GM19438 (cell line): ENCODE measurements at regions not wholly inside any gene's neighbourhood (a gene's known extent, or its start where the extent isn't known, plus 50 kb on each side); places are given as distances from the start of the nearest gene placed in this dataset.
"Not testable (repeated sequence)": the region's sequence is repeated elsewhere in the genome, so short reads cannot be mapped to it uniquely, and the experiment has no call there.

Experiments
- ATAC-seq: cut with Tn5 transposase; IDR thresholded peaks from one replicate; pipeline ENCODE4 v1.9.1; 2021; ENCODE audit warnings: low read depth; ENCODE audit not compliant: unreplicated experiment

DNA sequence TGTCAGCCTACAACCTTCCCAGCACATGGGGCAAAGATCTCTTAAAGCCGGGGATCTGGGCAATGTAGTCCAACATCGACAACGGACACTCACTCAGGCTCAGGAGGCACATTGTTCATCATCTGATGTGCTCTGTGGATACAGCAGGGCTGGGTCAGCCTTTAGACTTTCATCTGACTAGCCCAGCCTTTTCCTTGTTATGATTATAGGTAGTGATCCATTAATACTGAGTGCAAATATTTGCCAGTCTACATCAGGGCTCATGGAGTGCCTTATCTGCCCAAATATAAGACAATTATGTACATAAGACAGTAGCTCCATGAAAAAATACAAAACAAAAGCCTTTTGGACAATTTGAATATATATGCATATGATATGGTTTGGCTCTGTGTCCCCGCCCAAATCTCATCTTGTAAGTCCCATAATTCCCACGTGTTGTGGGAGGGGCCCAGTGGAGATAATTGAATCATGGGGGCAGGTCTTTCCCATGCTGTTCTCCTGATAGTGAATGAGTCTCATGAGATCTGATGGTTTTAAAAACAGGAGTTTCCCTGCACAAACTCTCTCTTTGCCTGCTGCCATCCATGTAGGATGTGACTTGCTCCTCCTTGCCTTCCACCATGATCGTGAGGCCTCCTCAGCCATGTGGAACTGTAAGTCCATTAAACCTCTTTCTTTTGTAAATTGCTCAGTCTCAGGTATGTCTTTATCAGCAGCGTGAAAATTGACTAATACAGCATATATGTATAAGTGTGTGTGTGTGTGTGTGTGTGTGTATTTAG, 248.5 kb upstream of the FOXN3 start:
- ATAC-seq = not testable (repeated sequence)

DNA sequence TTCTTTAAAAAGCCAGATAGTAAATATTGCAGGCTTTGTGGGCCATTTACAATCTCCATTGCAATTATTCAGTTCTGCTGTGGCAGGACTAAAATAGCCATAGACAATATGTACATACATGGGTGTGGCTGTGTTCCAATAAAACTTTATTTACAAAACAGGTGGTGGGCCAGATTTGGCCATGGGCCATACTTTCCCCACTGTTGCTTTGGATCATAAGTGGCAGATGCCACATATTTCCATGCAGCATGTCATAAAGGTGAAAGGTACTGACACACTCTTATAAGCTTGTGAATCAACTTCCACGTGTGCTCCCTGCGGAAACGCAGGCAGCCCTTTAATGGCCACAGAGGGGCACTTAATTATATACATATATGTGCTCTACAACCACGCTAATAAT, 244.4 kb upstream of the FOXN3 start:
- ATAC-seq = no peak

DNA sequence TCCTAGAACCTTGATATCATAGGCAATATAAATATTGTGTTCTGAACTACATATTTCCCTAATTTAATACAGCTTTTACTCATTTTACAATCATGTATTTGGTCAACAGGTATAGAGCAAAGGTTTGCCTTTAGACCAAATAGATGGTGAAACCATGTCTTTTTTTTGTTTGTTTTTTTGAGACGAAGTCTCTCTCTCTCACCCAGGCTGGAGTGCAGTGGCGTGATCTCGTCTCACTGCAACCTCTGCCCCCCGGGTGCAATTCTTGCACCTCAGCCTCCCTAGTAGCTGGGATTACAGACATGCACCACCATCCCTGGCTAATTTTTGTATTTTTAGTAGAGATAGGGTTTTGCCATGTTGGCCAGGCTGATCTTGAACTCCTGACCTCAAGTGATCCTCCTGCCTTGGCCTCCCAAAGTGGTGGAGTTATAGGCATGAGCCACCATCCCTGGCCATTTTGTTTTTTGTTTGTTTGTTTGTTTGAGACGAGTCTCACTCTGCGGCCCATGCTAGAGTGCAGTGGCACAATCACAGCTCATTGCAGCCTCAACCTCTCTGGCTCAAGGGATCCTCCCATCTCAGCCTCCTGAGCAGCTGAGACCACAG, 243.7 kb upstream of the FOXN3 start:
- ATAC-seq = not testable (repeated sequence)

DNA sequence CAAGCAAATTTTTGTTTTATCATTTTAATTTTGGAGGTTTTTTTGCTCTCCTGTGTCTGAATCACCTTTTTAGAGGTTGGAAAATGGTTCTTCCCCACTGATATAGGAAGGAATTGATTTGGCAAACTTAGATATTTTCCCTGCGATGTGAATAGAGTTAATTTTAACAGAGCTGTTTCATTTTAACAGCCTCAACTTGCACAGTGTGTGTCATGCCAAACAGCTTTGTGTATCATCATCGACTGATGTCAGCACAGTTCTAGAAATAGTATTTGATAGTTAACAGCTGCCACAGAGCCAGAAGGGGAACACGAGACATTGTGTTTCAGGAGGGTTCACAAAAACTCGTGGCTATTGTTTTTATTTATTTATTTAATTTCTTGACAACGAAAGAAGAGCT, 243.1 kb upstream of the FOXN3 start:
- no peak for ATAC-seq

DNA sequence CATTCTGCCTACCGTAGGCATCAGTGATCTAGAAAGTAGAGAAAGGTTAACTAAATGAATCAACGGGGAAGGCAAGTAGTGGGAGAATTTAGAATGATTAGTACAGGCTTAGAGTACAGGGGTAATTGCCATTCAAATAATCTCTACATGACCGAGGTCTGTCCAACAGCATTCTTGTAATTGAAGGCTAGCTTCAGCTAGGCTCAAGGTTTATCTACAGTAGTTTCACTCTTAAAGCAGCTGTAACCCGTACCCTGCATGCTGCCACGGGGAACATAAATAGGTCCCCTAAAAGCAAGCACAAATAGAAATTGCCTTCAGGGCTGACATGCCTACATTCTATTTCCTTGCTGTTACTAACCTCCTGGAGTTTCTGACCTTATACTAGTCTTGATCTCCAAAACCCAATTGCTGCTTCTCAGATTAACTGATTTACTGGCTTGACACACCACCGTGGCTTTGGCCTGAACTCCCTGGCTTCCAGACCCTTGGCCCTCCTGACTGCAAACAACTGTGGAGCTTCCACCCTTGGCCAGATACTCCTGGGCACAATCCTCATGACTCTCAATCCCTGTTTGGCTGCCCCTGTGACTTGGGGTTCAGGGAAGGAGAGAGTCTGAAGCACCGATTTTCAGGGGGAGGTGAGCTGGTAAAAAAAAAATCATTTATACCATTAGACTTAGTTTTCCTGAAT, 242.1 kb upstream of the FOXN3 start:
- no peak for ATAC-seq

DNA sequence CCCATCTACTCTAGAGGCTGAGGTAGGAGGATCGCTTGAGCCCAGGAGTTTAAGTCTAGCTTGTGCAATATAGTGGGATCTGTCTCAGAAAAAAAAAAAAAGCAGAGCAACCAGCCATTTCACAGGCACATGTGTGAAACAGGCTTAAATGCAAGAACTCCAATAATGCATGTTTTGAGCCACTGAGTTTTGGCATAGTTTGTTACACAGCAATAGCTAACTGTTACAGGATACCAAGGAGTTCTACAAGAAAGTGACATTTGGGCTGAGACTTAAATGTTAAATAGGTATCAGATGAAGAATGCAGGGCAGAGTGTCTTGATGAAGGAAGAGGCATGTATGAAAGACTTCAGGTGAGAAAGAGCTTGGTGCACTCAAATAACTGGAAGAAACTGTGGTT, 240.0 kb upstream of the FOXN3 start:
- no peak for ATAC-seq

DNA sequence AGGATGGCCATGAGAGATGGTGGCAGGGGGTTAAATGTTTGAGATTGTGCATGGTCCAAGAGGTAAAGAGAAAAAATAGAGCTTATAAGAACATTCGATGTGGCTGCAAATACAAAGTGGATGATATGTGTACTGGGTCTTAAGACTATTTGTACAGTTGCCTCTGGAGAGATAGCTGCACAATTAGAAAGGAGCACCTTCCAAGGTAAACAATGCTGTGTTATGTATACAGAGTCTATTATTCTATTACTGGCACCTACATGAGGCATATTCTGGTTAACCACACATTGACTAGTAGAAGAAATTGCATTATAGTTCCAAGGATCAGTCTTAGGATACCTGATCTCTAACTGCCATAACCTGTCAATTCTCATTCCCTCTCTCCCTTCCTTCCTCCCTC, 238.0 kb upstream of the FOXN3 start:
- no peak for ATAC-seq

DNA sequence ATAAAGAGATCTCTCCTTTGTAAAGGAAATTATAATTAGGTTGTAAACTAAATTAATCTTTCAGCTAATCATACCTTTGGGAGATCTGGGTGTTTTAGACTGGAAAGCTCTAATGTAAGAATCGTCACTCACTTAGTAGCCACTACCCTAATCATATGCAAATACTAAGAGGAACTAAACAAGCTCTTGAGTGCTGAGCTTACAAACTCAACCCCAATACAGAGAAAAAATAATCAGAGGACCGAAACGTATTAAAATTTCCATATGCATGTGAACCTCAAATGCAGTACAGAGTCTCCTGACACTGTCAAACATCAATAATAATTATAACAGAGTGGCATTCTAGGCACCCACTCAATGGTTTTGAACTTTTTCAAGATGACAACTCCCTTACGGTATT, 235.3 kb upstream of the FOXN3 start:
- no peak for ATAC-seq

DNA sequence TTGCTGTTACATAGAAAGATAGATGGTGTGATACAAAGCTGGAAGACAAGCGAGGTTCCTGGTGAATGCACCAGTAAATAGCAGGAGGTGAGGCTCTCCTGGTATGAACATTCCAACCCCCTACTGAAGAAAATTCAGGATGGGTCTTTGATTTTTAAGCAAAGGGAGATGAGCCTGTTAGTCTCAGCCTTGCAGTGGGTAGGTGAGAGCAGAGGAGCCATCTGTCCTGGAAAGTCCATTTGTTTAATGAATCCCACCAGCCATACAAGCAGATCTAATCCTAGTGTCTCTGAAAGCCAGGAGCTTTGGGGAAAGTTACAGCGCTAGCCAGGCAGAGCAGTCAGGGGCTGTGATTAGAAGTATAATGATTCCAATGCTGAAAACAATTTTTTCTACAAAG, 234.8 kb upstream of the FOXN3 start:
- ATAC-seq = no peak

DNA sequence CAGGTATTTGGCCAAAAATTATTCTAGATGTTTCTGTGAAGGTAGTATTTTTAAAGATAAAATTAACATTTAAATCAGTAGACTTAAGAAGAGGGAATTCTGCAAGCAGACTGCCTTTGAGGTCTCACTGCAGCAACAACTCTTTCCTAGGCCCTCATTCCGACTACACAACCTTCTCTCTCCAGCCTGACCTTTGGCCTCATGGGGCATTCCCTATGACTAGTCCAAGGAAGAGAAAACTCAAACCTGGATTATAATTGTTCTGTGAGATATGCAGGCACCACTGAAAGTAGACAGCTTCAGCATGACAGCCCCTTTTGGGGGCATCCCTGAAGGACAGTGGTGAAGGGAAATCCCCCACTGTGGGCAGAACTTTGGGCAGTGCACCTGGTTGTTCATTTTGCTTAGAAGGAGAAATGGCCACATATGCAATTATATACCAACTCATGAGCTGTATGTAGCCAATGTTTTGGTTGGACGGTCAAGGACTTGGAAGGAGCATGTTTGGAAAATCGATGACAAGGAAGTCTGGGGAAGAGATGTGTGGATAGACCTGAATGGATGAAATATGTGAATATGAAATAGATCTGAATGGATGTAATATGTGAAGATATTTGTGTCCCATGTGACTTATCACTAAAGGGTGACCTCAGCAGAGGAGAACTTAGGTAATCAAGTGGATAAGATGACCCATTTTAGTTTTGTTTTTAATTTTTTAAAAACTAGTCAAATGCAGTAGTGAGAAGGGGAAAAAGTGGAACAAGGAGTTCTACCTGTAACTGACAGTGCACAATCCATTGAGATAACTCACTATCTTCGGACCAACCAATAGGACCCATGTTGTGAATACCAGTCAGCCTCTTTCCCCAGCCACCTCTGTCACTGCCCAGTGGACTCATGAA, 233.3 kb upstream of the FOXN3 start:
- ATAC-seq = no peak

DNA sequence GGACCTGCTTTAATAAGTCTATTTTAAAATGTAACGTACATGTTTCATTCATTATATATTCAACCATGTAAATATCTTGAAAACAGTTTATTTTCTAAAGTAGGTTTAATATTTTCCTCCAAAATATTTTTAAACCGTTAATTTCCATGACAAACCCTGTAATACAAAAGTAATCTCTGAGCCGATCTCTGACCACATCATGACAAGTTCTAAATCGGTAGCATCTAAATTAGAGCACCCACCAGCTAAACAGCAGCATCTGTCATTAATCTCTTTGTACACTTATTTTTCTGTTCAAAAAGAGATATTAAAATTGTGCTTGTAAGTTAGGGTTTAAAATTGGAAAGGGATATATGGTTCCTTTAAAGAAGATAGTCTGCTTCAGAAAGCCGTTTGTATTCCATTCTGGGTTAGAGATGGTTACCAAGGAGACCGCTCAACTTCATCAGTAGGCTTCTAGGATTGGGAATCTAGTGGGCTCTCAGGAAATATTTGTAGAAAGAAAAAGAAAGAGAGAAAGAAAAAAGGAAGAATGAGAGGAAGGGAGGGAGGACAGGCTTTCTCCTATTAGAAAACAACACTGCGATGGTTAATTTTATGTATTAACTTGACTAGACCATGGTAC, 232.5 kb upstream of the FOXN3 start:
- no peak for ATAC-seq

DNA sequence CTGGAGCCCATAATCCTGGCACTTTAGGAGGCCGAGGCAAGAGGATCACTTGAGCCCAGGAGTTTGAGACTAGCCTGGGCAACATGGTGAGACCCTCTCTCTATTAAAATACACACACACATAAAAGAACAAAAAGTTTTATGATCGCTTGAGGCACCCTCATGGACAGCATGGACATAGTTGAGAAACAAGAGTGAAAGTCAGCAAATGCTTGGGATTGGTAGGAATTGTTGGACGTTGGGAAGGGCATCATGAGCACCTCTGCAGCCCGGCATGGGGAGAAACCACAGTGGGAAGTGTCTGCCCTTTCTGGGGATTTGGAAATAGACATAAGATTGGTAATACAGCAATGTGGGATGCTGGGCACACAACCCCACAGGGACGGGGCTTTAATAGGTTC, 231.9 kb upstream of the FOXN3 start:
- ATAC-seq = no peak

DNA sequence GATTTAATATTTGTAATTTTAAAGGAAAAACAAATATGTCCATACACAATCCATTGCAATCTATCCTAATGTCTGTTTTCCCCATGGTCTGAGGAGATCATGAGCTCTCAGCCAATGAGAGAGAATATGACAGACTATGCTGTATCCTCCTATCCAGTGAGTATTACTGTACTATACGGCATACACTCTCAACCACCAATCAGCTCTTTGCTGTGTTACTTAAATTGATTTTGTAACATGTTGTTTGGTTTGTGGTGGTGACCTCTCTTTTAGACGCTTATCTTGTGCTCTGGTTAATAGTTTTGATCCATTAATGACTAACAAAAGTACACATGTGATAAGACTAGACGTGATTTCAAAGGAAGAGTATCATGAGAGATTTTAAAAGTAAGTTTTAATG, 231.5 kb upstream of the FOXN3 start:
- ATAC-seq = no peak

DNA sequence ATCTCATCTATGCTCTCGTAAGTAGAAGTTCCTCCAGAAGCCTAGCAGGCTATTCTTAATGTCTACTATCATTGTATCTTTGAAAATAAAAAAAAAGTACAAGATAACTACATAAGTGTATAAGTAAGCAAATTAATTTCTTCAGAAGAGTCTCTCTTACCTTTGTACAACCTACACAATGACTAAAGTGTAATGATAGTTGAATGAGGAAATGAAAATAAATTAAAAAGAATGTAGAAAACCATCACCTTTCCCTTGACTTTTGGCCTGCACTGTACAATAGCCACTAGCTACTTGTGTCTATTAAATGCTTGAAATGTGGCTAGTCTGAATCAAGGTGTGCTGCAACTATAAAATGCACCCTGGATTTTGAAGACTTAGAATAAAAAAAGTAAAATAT, 229.9 kb upstream of the FOXN3 start:
- ATAC-seq = no peak

DNA sequence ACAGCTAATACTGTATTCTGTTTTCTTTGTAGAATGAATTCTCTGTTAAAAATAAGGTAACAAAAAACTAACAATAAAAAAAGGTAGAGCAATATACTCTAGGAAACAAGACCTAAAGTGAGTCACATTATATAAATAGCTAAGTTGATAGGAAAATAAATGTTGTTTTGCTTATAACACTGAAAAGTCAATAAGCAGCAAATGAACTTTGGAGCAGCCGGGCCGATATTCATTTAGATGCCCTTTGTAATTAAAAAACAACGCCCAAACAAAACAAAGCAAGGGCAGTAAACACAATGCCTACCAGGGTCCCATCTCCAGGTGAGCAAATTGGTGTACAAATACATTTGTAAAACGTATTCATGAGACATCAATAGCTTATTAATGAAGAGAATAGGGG, 227.6 kb upstream of the FOXN3 start:
- ATAC-seq = no peak

DNA sequence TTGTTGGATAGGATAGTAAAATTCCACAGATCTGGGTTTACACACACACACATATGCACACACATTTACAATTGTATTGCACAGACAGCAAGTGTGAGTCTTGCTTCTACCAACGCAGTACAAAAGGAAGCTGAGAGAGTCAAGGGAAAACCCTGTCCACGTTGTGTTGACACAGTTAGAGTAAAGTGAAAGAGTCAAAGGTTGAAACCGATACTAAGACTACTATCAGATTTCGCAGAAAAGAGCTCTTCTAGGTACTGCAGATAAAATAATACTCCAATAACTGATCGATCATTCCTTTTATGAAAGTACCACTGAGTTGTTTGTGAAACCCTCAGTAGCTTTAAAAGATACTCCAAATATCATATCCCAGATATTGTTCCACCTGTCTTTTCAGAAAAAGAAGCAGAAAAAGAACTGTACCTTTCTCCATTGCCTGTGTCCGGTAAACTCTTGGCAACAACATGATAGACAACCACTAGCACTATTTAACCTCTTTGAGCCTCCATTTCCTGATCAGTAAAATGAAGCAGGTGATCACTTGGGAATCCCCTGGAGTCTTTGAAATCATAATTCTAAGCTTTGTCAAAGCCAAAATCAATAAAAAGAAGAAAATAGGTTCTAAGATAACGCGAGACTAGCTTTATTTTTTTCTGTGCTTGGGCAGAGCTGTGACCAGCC, 224.6 kb upstream of the FOXN3 start:
- peak; percentile 100 for ATAC-seq

DNA sequence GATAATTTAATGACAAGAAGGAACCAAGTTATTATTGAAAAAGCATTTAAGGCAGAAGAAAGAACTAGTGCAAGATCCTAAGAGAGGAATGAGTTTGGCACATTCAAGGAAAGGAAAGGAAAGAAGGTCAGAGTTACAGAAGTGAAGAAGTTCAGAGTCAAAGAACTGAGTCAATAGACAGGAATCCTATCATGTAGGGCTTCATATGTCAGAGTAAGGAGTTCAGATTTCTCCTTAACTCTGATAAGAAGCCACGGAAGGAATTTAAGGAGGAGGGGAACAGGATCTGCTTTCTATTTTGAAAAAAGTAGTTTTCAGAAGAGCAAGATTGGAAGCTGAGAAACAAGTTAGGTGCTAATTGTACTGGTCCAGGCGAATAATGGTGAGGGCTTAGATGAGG, 223.1 kb upstream of the FOXN3 start:
- ATAC-seq = no peak

DNA sequence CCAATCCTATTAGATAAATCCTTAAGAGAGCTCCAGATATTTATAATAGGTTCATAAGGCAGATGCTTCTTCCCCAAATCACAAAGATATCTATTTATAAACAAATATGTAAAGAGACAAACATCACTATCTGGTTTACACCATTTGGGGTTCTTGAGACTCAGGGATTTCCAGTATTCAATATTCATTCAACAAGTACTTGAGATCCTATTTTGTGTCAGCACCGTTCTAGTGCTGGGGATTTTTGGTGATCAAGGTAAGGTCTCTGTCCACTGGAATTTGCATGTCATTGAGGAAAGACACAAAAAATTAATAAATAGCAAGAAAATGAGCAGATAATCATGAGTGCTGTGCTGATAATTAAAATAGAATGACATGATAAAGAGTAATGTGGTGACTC, 222.7 kb upstream of the FOXN3 start:
- no peak for ATAC-seq

DNA sequence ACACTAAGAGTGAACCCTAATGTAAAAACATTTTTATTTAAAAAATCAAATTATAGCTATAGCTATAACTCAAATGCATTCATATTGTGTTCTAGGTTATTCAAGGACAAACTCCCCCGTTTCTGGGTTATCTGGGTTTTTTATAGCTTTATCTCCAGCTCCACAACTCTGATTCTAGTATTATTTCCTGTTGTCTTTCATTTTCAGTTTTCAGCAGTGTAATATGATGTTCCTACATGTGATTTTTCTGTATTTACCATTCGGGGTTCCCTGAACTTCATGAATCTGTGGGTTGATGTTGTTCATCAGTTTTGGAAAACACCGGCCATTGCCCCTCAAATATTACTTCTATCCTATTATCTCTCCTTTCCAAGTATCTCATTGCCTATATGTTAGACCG, 221.9 kb upstream of the FOXN3 start:
- no peak for ATAC-seq

DNA sequence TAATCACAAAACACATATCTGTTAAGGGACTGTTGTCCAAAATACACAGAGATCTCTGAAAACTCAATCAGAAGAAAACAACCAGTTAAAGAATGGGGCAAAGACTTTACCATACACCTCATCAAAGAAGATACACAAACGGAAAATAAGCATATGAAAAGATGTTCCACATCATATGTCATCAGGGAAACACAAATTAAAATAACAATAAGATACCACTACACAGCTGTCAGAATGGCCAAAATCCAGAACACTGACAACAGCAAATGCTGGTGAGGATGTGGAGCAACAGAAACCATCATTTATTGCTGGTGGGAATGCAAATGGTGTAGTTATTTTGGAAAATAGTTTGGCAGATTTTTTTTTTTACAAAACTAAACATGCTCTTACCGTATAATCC, 220.5 kb upstream of the FOXN3 start:
- no peak for ATAC-seq
